ENCODE measurements at regions not wholly inside any gene's neighbourhood (a gene's known extent, or its start where the extent isn't known, plus 50 kb on each side); places are given as distances from the start of the nearest gene placed in this dataset.
A peak's percentile ranks its signal among the peaks of the same experiment; 100 is the strongest.

- Mint-ChIP-seq H3K4me3 (no peak overlapping the region), H3K36me3 (no peaks in the 10 kb centered on the region), H3K27me3 (peaks cover 3% of the 10 kb centered on the region), H3K4me1 (no peaks in the 10 kb centered on the region), H3K9me3 (peaks cover 0 to 4% (median 0%) of the 10 kb centered on the region in 3 donors), H3K27ac (no peak overlapping the region)
Observed at GRCh38 chr5:77157732-77158532, 52.5 kb upstream of the PDE8B start.

GRCh38 chr5:77156379-77156778, 54.1 kb upstream of the PDE8B start:
- Mint-ChIP-seq H3K36me3 (no peaks in the 10 kb centered on the region), H3K27ac (no peak overlapping the region), H3K4me1 (no peaks in the 10 kb centered on the region), H3K27me3 (peaks cover 3% of the 10 kb centered on the region), H3K9me3 (peaks cover 0 to 2% (median 0%) of the 10 kb centered on the region in 3 donors), H3K4me3 (no peak overlapping the region)

- H3K4me3 Mint-ChIP-seq = no peak overlapping the region
- no peaks in the 10 kb centered on the region for H3K9me3 Mint-ChIP-seq
- no peaks in the 10 kb centered on the region for H3K4me1 Mint-ChIP-seq
- no peaks in the 10 kb centered on the region for H3K36me3 Mint-ChIP-seq
- H3K27ac Mint-ChIP-seq = no peak overlapping the region
- peaks cover 3% of the 10 kb centered on the region for H3K27me3 Mint-ChIP-seq
Observed at GRCh38 chr5:77155179-77155785, 55.2 kb upstream of the PDE8B start.

DNA sequence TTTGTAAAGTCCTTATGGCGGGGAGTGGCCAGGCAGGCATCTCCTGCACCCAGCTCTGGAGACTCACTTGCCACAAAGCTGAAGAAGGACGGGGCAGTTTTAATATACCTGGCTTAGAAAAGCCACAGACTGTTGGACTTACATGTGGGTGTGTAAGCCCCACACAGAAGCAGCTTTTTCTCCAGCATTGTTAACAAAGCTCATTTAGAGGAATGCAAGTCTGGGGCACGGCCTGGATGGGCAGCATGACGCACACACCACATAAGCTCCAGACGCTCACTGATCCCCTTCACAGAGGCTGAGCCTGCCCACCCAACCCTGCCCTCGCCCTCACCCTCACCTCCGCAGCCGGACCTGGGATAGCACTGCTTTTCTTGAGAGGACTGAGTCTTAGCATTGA, 58.0 kb upstream of the PDE8B start:
- Mint-ChIP-seq H3K27me3 (peaks cover 3% of the 10 kb centered on the region), H3K36me3 (no peaks in the 10 kb centered on the region), H3K4me1 (no peaks in the 10 kb centered on the region), H3K27ac (no peak overlapping the region), H3K9me3 (no peaks in the 10 kb centered on the region), H3K4me3 (no peak overlapping the region)

- H3K27ac Mint-ChIP-seq = no peak overlapping the region
- peaks cover 3% of the 10 kb centered on the region for H3K27me3 Mint-ChIP-seq
- no peaks in the 10 kb centered on the region for H3K36me3 Mint-ChIP-seq
Observed at GRCh38 chr5:77151501-77151900, 59.0 kb upstream of the PDE8B start.

DNA sequence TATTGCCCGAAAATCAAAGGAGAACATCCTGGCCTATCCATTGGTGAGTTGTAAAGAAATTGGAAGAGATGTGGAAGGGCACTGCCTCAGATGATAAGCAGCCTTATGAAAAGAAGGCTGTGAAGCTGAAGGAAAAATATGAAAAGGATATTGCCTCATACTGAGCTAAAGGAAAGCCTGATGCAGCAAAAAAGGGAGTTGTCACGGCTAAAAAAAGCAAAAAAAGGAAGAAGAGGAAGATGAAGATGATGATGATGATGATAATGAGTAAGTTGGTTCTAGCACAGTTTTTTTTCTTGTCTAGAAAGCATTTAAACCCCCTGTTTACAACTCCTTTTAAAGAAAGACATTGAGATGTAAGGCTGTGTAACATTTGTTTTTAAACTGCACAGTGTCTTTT, 59.8 kb upstream of the ZBED3 start:
- H3K27ac Mint-ChIP-seq = no peak overlapping the region

More at GRCh38 chr5:77151501-77151900, 59.0 kb upstream of the PDE8B start:
- Mint-ChIP-seq H3K4me1 (no peaks in the 10 kb centered on the region), H3K9me3 (no peaks in the 10 kb centered on the region), H3K4me3 (no peak overlapping the region)

DNA sequence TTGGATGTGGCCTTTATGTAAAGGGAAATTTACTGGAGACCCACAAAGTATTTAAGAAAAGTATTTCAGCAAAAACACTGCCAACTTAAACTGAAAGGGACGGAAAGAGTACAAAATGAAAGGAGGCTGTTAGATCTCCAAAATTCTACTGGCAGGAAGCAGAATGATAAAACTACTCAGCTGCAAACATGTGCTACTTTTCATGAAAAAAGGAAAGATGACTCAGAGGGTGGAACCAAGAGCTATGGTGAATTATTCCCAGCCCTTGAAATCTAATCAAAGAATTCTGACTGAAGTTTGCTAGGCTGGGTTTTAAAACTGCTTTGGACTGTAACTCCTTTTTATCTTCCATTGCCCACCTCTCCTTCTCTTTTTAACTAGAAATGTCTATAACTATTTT, 58.6 kb upstream of the ZBED3 start:
- Mint-ChIP-seq H3K4me3 (no peak overlapping the region), H3K27me3 (peaks cover 4% of the 10 kb centered on the region), H3K4me1 (no peaks in the 10 kb centered on the region), H3K9me3 (no peaks in the 10 kb centered on the region), H3K36me3 (no peaks in the 10 kb centered on the region), H3K27ac (no peak overlapping the region)

More for the DNA sequence above, 59.8 kb upstream of the ZBED3 start:
- H3K9me3 Mint-ChIP-seq = no peaks in the 10 kb centered on the region
- H3K4me1 Mint-ChIP-seq = no peaks in the 10 kb centered on the region
- peaks cover 4% of the 10 kb centered on the region for H3K27me3 Mint-ChIP-seq
- H3K4me3 Mint-ChIP-seq = no peak overlapping the region
- no peaks in the 10 kb centered on the region for H3K36me3 Mint-ChIP-seq

- no peak overlapping the region for H3K4me3 Mint-ChIP-seq
- peaks cover 4% of the 10 kb centered on the region for H3K27me3 Mint-ChIP-seq
- no peaks in the 10 kb centered on the region for H3K4me1 Mint-ChIP-seq
- peak overlapping the region in 1 of 3 donors; percentile 68 for H3K27ac Mint-ChIP-seq
- H3K9me3 Mint-ChIP-seq = no peaks in the 10 kb centered on the region
- no peaks in the 10 kb centered on the region for H3K36me3 Mint-ChIP-seq
Observed at GRCh38 chr5:77144837-77145139, 57.7 kb upstream of the ZBED3 start.

DNA sequence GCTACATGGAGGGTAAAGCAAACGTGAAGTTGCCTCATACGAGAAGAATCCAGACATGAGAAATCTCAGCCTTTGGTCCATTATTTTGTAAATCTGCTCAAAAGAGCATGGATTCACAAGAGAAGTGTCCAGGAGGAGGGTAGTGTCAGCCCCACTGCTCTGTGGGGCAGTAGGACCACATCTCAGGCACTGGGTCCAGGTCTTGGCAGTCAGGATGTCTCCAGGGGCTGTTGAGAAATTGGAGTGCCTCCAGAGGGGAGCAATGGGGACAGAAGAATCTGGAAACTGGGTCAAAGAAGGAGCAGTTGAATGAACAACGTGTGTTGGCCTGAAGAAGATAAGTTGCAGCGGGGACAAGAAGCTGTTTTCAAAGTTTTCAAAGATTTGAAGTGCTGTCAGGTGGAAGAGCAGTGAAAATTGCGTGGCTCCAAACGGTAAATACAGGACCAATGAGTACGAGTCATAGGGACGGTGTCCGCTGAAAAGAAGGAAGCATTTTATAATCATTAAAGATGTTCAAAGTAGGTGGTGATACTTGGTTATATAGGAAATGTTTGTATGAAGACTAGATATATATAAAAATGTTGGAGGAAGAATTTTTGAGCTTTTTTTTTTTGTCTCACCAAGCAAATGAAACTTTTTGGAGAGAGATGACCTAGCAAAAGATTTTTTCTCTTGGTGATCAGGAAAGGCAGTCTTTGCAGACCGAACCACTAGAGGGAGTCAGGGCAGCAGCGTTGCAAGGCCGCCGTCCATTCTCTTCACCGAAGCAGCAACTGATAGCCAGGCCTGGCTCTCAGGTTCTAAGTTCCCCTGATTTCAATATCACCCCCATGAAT, 57.1 kb upstream of the ZBED3 start:
- no peaks in the 10 kb centered on the region for H3K36me3 Mint-ChIP-seq
- no peak overlapping the region for H3K27ac Mint-ChIP-seq
- no peak overlapping the region for H3K4me3 Mint-ChIP-seq
- H3K4me1 Mint-ChIP-seq = no peaks in the 10 kb centered on the region
- no peaks in the 10 kb centered on the region for H3K9me3 Mint-ChIP-seq
- H3K27me3 Mint-ChIP-seq = peaks cover 4% of the 10 kb centered on the region

DNA sequence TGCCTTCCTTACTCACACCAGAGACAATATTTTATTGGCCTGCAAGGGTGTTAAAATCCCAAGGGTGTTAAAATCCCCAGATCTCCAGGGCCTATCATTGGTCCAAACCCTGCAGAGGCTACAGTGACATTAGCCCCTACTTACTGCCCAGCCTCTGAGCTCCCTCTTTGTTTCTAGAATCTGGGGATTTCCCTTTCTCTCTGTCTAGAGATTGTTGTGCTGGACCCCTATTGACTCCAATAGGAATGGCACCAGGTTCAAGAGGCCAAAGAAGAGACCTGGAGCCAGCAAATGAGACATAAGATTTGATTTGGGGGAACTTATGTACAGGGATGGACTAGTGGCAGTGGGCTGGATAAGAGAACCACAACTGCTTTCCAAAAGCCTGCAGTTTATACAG, 53.3 kb upstream of the ZBED3 start:
- no peaks in the 10 kb centered on the region for H3K9me3 Mint-ChIP-seq
- H3K4me1 Mint-ChIP-seq = peaks cover 0 to 3% (median 3%) of the 10 kb centered on the region in 3 donors
- no peaks in the 10 kb centered on the region for H3K36me3 Mint-ChIP-seq
- peaks cover 4% of the 10 kb centered on the region for H3K27me3 Mint-ChIP-seq
- no peak overlapping the region for H3K27ac Mint-ChIP-seq
- H3K4me3 Mint-ChIP-seq = no peak overlapping the region

- no peaks in the 10 kb centered on the region for H3K9me3 Mint-ChIP-seq
- H3K27me3 Mint-ChIP-seq = peaks cover 1% of the 10 kb centered on the region
- H3K4me3 Mint-ChIP-seq = no peak overlapping the region
- H3K4me1 Mint-ChIP-seq = peaks cover 0 to 3% (median 3%) of the 10 kb centered on the region in 3 donors
- no peak overlapping the region for H3K27ac Mint-ChIP-seq
- peaks cover 5% of the 10 kb centered on the region for H3K36me3 Mint-ChIP-seq
Observed at GRCh38 chr5:77139001-77139400, 51.9 kb upstream of the ZBED3 start.
